Panc1 (cell line): ENCODE measurements at regions not wholly inside any gene's neighbourhood (a gene's known extent, or its start where the extent isn't known, plus 50 kb on each side); places are given as distances from the start of the nearest gene placed in this dataset.

Experiments
- ATAC-seq: fragments of 200-7000 bp; cut with Tn5 transposase; 2 replicates; pipeline ENCODE4 v1.9.1; 2020; ENCODE audit warnings: mild to moderate bottlenecking, moderate library complexity
- BruUV-seq: library from RNA; stranded (reverse); fragments of 400-500 nt; replicated peaks from 2 replicates; lab custom pipeline; 2021; lab: Mats Ljungman, UMichigan
- CTCF ChIA-PET: fragments of 300-600 bp; sonication (Branson Sonifier 250); formaldehyde crosslinking; loops from one replicate; lab custom pipeline; 2022; ENCODE audit warnings: antibody characterized with exemption; lab: Charles Lee
- POLR2A ChIA-PET: fragments of 300-600 bp; sonication (Branson Sonifier 250); formaldehyde crosslinking; loops from one replicate; lab custom pipeline; 2022; ENCODE audit warnings: antibody characterized with exemption; lab: Charles Lee
- DNase-seq: peaks from one replicate; pipeline ENCODE4 v3.0.0-alpha.2; 2010; ENCODE audit warnings: low read depth, low spot score
- H3K27ac ChIP-seq: 2 replicates; pipeline ENCODE4 v1.5.1; 2011; ENCODE audit warnings: mild to moderate bottlenecking, low read length, inconsistent platforms
- H3K27me3 ChIP-seq: fragments of 200-500 bp; sonication (Bioruptor generic); 2 replicates; pipeline ENCODE4 v1.6.0; 2014; ENCODE audit warnings: low read length, inconsistent platforms; ENCODE audit not compliant: control insufficient read depth, insufficient read depth
- H3K36me3 ChIP-seq: fragments of 200-500 bp; sonication (Bioruptor generic); 2 replicates; pipeline ENCODE4 v1.5.1; 2014; ENCODE audit warnings: inconsistent platforms, mild to moderate bottlenecking, low read length, moderate library complexity; ENCODE audit not compliant: control insufficient read depth, insufficient read depth
- H3K4me1 ChIP-seq: 2 replicates; pipeline ENCODE4 v1.5.1; 2011; ENCODE audit warnings: inconsistent platforms, mild to moderate bottlenecking, low read length, moderate library complexity; ENCODE audit not compliant: control insufficient read depth, insufficient read depth
- H3K4me3 ChIP-seq, 2 experiments: 2 replicates each; pipeline ENCODE4 v1.5.1; 2011 to 2012; ENCODE audit warnings: low read depth in 2 of 2, low read length in 2 of 2, mild to moderate bottlenecking in 2 of 2, inconsistent platforms in 1 of 2, moderate library complexity in 1 of 2
- H3K9me3 ChIP-seq: fragments of 200-500 bp; sonication (Bioruptor generic); 2 replicates; pipeline ENCODE4 v1.5.1; 2014; ENCODE audit warnings: low read depth, mild to moderate bottlenecking, inconsistent platforms, low read length, moderate library complexity; ENCODE audit not compliant: control insufficient read depth, insufficient read depth
- CTCF ChIP-seq: fragments of 450-650 bp; IDR thresholded peaks from 2 replicates; pipeline ENCODE4 v1.5.1; 2017; ENCODE audit warnings: mild to moderate bottlenecking
- POLR2AphosphoS5 ChIP-seq: IDR thresholded peaks from 2 replicates; pipeline ENCODE4 v1.6.1; 2012; ENCODE audit warnings: mild to moderate bottlenecking, low read depth, low read length, moderate library complexity
- REST ChIP-seq, 2 experiments: IDR thresholded peaks; 2 replicates each; pipeline ENCODE4 v1.6.1; 2011 to 2012; ENCODE audit warnings: low read depth in 2 of 2, control low read depth in 1 of 2, low read length in 1 of 2, mild to moderate bottlenecking in 1 of 2, moderate library complexity in 1 of 2; ENCODE audit not compliant: insufficient read depth in 1 of 2
- SIN3A ChIP-seq: IDR thresholded peaks from 2 replicates; pipeline ENCODE4 v1.6.1; 2012; ENCODE audit warnings: low read depth, mild to moderate bottlenecking, low read length, moderate library complexity, borderline replicate concordance; ENCODE audit not compliant: insufficient read depth
- TCF7L2 ChIP-seq: IDR thresholded peaks from 2 replicates; pipeline ENCODE4 v1.6.1; 2011; ENCODE audit warnings: mild to moderate bottlenecking, low read depth, low read length, inconsistent platforms
- in situ Hi-C: cut with HindIII; loops from 2 replicates; pipeline ENCODE4 v1.10.0; 2016; ENCODE audit warnings: low sequenced_read_pairs, low pct_unique_long_range_greater_than_20kb
- intact Hi-C: fragments of 100-400 bp; cut with micrococcal nuclease; formaldehyde crosslinking; loops from one replicate; pipeline ENCODE4 v1.10.0; 2022; ENCODE audit not compliant: unreplicated experiment

GRCh38 chr6:156347246-156347645, 429.9 kb upstream of the ARID1B start:
- Histone ChIP-seq H3K9me3 (no peaks in the 10 kb centered on the region), H3K4me1 (no peaks in the 10 kb centered on the region), H3K27me3 (no peaks in the 10 kb centered on the region), H3K36me3 (no peaks in the 10 kb centered on the region), H3K27ac (no peak overlapping the region), H3K4me3 (no peak overlapping the region)
- CTCF ChIA-PET = no interaction called here
- in situ Hi-C loops = no loop called here
- intact Hi-C loops = no loop called here
- POLR2A ChIA-PET = no interaction called here
- no TSS peak for BruUV-seq
- ATAC-seq = no peak
- TF ChIP-seq TCF7L2 (no peak), REST (IDR thresholded peaks at IDR 0.05; ENCODE audit: insufficient read depth in 1 of 2, low read depth in 2 of 2, low read length in 1 of 2) (no peak), POLR2AphosphoS5 (no peak), SIN3A (no peak), CTCF (no peak)
- no peak for DNase-seq

GRCh38 chr6:156345700-156346099, 431.5 kb upstream of the ARID1B start:
- no peak for ATAC-seq
- Histone ChIP-seq H3K4me3 (no peak overlapping the region), H3K9me3 (no peaks in the 10 kb centered on the region), H3K36me3 (no peaks in the 10 kb centered on the region), H3K4me1 (no peaks in the 10 kb centered on the region), H3K27me3 (no peaks in the 10 kb centered on the region), H3K27ac (no peak overlapping the region)
- in situ Hi-C loops (no loop called here), intact Hi-C loops (no loop called here)
- no peak for DNase-seq
- no peak for TF ChIP-seq TCF7L2
- TF ChIP-seq CTCF = no peak
- TF ChIP-seq POLR2AphosphoS5 = no peak
- TF ChIP-seq SIN3A = no peak
- TF ChIP-seq REST (IDR thresholded peaks at IDR 0.05; ENCODE audit: insufficient read depth in 1 of 2, low read depth in 2 of 2, low read length in 1 of 2) = no peak
- no TSS peak for BruUV-seq
- ChIA-PET POLR2A (no interaction called here), CTCF (no interaction called here)
